Femur (tissue), 1 donor: ENCODE measurements at regions not wholly inside any gene's neighbourhood (a gene's known extent, or its start where the extent isn't known, plus 50 kb on each side); places are given as distances from the start of the nearest gene placed in this dataset.

Experiments used
- DNase-seq: peaks from one replicate; pipeline ENCODE4 v3.0.0-alpha.2; 2017

DNA sequence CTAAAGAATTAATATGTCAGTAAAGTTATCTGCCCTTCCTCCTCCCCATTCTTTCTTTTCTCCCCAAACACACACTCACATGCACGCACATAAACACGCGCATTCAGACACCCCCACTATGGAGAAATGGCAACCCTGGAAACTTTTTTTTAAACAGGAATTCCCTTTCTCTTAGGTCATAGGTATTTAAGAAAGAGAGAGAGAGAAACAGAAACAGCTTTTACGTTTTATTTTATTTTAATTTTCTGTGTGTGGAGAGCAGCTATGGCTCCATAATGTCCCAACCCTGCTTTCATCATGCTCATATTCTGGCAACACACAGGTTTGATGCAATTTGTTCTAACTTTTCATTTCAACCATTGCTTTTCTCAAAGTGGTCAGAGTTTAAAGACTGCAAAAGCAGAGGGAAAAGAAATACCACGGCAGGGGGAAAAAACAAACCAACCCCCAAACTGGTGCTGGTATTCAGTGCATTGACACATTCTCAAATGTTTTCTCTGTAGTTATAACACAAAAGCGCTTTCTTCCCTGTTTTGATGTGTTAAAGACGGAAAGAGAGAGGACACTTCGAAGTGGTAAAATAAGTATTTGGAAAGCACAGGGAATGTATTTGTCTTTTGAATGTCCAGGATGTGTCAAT is 126.0 kb upstream of the TMEM161B start:
- DNase-seq: no peak

- no peak for DNase-seq
Measured at GRCh38 chr5:88393716-88394535, 125.3 kb upstream of the TMEM161B start.

GRCh38 chr5:88393042-88393441 is 124.4 kb upstream of the TMEM161B start:
- no peak for DNase-seq

GRCh38 chr5:88391991-88392390 is 123.3 kb upstream of the TMEM161B start:
- no peak for DNase-seq

DNA sequence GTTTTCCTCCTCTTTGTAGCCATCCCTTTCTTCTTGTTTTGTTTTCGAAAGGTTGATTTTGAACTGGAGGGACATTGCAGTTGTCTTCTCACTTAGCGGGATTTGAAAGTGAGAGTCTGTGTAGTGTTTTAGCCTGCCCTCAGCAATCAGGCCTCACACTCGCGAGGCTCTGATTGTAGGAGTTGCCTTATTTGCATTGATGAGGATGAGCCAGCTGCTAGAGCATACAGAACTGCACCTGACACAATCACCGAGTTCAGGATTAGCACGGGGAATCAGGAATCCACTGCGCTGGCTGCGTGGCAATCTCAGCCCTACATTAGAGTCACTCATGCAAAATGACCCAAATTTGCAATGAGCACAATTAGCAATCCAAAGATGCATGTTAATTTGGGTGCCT is 122.5 kb upstream of the TMEM161B start:
- no peak for DNase-seq

DNA sequence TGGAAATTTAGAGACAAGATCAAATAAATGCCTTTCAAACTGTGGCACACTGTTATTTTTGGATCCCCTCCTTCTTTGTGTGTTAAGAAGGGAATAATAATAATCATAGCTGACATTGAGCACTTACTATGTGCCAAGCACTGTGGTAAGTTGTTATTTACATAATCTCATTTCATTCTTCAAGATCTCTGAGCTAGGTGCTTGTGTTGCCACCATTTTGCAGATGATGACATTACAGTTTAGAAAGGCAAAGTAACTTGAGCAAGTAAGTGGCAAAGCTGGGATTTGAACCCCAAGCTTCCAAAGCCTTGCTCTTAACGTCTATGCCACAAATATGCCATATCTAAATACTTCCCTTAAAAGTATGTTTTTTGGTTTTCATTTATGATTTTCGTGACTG is 121.8 kb upstream of the TMEM161B start:
- no peak for DNase-seq

GRCh38 chr5:88390096-88390441 is 121.4 kb upstream of the TMEM161B start:
- DNase-seq: no peak

DNA sequence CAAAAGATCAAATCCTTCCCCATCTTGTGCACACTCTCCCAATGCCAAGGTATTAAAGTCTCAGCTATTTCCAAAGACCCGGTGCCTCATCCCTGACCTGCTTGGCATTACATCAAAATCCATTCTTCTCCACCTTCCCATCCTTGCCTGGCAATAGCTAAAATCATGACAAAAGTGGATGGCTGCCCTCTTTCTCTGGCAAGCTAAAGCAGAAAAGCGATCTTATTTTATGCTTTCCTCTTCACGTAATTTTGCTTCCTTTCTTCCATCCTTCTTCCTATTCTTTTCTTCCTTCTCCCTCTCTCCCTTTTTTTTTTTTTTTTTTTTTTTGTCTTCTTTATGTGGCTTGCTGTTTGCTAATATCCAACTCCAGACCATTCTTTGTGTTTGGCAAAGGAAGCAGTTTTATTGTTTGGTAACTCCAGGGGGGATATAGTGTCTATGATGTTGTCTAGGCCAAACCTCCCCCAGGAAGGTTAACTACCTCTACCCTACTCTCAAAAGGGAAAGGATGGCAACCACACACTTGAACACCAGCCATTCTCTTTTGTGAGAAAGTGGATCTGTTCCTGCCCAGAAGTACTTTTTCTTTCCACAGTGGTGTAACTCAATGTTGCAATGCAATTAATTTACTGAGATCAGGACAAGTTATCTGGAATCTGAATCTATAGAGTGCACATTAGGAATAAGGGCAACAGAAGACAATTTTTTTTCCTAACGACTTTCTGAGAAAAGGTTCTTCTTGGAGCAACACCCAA is 120.9 kb upstream of the TMEM161B start:
- no peak for DNase-seq

- DNase-seq: no peak
Measured at GRCh38 chr5:88388476-88389337, 120.1 kb upstream of the TMEM161B start.

- DNase-seq: no peak
Measured at GRCh38 chr5:88384886-88385285, 116.2 kb upstream of the TMEM161B start.

- DNase-seq: no peak
Measured at GRCh38 chr5:88380332-88380731, 111.7 kb upstream of the TMEM161B start.

DNA sequence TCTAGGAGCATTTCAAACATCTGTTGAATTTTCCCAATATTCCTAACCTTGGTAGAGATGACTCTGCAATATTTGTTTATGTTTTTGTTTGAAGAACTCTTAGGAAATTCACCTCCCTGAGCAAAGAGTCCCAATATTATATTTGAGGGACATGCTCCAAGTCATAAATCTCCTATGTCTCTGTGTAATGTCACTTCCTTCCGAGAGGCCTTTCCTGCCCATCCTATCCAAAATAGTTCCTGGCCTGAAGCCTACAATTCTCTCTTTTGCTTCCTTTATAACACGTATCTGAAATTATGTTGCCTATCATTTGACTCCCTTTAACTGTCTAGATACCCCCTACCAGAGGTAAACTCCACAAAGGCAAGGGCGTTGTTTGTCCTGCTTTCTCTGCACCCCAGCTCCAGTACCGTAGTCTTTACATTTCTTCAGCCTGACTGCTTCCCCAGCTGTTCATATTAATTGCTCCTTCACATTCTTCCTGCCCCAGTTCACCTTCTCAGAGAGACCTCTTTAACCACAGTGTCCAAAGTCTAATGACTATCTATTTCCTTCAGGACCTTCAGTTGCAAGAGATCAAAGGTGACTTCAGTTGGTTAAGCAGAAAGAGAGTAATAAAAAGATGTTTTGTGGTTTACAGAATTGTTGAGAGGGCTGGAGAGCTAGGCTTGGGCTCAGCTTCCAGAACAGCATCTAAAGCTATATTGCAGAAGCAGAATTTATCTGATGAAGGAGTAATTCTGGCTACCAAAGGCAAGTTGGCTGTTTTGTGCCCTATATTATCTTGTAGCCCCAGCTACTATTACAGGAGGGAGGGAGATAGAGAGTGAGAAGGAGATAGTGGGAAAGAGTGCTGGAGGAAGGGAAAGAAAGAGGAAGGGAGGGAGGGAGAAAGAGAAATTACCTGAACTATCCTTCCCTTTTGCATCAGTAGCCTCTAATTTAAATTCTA is 109.3 kb upstream of the TMEM161B start:
- DNase-seq: no peak

GRCh38 chr5:88377240-88377639 is 108.6 kb upstream of the TMEM161B start:
- no peak for DNase-seq

DNA sequence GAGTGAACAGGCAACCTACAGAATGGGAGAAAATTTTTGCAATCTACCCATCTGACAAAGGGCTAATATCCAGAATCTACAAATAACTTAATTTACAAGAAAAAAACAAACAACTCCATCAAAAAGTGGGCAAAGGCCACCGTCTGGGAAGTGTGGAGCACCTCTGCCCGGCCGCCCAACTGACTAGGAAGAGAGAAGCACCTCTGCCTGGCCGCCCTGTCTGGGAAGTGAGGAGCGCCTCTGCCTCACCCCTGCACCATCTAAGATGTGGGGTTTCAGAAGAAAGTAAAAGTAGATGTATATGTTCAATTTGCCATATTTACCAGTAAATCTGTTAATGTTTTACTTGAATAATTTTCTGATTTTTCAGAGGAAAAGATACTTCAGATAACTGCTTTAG is 108.1 kb upstream of the TMEM161B start:
- DNase-seq: no peak

DNA sequence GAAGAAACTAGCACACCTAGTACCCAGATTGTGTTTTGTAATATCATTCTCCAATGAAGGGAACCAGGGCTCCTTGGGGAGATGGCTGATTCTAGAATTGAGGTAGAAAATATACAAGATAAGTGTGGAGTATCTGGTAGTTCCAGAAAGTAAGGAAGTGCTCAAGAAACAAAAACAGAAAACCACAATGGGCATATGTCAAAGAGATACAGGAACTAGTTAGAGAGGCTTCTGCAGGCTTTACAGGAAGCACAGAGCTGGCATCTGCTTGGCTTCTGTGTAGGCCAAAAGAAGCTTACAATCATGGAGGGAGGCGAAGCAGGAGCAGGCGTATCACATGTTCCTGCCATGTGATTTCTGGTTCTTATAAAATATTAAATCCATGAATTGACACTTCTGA is 105.7 kb upstream of the TMEM161B start:
- DNase-seq: no peak

DNA sequence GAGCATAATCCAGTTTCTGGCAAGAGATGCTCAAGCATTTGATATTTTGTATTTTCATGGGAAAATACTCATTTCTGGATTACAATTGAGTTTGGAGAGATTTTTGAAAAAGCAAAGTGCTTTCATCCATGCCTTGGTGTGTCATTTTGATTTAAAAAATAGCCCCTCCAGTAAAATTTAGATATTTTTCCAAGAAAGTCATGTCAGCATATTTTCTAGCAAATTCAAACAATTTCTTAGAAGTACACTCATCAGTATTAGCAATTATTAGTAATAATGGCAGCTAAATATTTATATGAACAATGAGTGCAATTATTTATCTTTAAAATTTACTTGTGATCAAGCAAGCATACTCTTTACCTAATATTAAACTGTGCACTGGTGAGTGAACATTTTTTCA is 102.2 kb upstream of the TMEM161B start:
- no peak for DNase-seq

DNA sequence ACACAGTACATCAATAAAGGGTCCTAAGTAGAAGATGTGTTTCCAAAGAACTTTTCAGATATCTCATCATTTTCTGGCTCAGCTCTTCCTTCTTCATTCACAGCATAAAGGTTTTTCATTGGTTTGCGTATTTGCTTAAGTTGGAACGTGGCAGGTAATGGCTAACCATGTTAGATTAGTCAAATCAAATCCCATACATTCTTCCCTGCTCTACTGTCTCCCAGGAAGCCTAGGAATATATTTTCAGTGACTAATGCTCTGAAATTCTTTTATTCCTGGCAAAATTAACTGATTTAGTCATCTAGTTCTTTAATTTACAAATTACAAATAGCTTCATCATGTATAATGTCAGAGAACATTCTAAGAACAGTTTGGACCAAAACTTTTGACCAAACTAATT is 99.6 kb upstream of the TMEM161B start:
- DNase-seq: no peak

GRCh38 chr5:88364991-88365390 is 96.3 kb upstream of the TMEM161B start:
- DNase-seq: no peak

- DNase-seq: no peak
Measured at GRCh38 chr5:88355490-88356050, 86.9 kb upstream of the TMEM161B start.

DNA sequence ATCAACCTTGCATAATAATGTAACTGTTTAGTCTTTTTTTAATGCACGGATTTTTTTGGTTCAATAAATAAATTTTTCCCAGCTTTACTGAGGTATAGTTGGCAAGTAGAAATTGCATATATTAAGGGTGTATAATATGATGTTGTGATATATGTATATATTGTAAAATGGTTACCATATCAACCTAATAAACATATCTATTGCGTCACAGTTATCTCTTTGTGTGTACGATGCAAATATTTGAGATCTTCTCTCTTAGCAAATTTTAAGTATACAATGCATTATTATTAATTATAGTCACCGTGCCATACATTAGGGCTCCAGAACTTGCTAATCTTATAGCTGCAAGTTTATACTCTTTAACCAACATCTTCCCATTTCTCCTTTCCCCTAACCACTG is 57.2 kb upstream of the TMEM161B start:
- no peak for DNase-seq

DNA sequence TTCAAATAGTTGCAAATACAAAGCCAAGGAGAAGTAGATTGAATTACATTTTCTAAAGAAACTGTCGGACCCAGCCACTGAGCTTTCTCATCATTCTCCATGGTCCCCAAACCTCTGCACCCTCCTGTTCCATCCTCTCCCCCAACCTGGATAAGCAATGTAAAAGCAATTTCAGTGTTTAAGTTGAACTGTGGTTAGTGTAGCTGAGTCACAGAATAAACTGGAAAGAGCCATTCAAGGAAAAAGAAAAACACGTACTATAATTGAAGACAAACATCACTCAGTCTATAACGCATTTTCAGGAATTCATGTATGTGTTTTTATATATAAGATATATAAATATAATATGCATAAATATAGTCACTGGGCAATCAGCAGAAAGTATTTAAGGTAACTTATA is 54.1 kb upstream of the TMEM161B start:
- no peak for DNase-seq
